OCI-LY3 (cell line): ENCODE measurements at regions not wholly inside any gene's neighbourhood (a gene's known extent, or its start where the extent isn't known, plus 50 kb on each side); places are given as distances from the start of the nearest gene placed in this dataset.

ENCODE experiments used
- H2AFZ ChIP-seq: fragments of 200-600, 300-600 bp; shearing (Covaris generic); 2 replicates; pipeline ENCODE4 v1.6.0; 2014; ENCODE audit warnings: antibody characterized with exemption, low read depth, low read length
- H3K27ac ChIP-seq: fragments of 200-600, 300-600 bp; sonication (generic); 2 replicates; pipeline ENCODE4 v1.5.1; 2014; ENCODE audit warnings: mild to moderate bottlenecking, low read length, moderate library complexity, mixed read lengths
- H3K27me3 ChIP-seq: fragments of 200-600, 300-600 bp; sonication (generic); 2 replicates; pipeline ENCODE4 v1.6.1; 2014; ENCODE audit warnings: low read depth, low read length, mixed read lengths
- H3K36me3 ChIP-seq: fragments of 200-600, 300-600 bp; sonication (generic); replicated peaks from 2 replicates; pipeline ENCODE3; 2014; ENCODE audit warnings: low read depth, low read length, mixed read lengths
- H3K4me1 ChIP-seq: fragments of 300-600, 200-600 bp; sonication (generic); 2 replicates; pipeline ENCODE4 v1.6.1; 2014; ENCODE audit warnings: low read length, mixed read lengths
- H3K4me2 ChIP-seq: fragments of 200-600, 300-600 bp; sonication (generic); 2 replicates; pipeline ENCODE4 v1.6.1; 2014; ENCODE audit warnings: low read length, mixed read lengths
- H3K4me3 ChIP-seq: fragments of 300-600, 200-600 bp; sonication (generic); 2 replicates; pipeline ENCODE4 v1.5.1; 2014; ENCODE audit warnings: antibody characterized with exemption, mild to moderate bottlenecking, low read length, moderate library complexity
- H3K79me2 ChIP-seq: fragments of 300-600, 200-600 bp; shearing (Covaris generic); 2 replicates; pipeline ENCODE4 v1.6.1; 2014; ENCODE audit warnings: mild to moderate bottlenecking, low read length, mixed read lengths
- H3K9ac ChIP-seq: fragments of 300-600, 200-600 bp; shearing (Covaris generic); 2 replicates; pipeline ENCODE4 v1.6.0; 2014; ENCODE audit warnings: mild to moderate bottlenecking, low read length, moderate library complexity
- H3K9me3 ChIP-seq: fragments of 200-600, 300-600 bp; shearing (Covaris generic); 2 replicates; pipeline ENCODE4 v1.6.1; 2014; ENCODE audit warnings: low read length, mixed read lengths; ENCODE audit not compliant: insufficient read depth
- H4K20me1 ChIP-seq: fragments of 200-600, 300-600 bp; sonication (generic); 2 replicates; pipeline ENCODE4 v1.6.1; 2016; ENCODE audit warnings: low read length, mixed read lengths; ENCODE audit not compliant: insufficient read depth
- EZH2phosphoT487 ChIP-seq: fragments of 200-600 bp; shearing (Covaris generic); IDR thresholded peaks from 2 replicates; pipeline ENCODE4 v1.6.1; 2018; ENCODE audit warnings: antibody characterized with exemption, mixed run types, low read depth
- TF ChIP-seq, protein P1 (sequence below): fragments of 200-600, 300-600 bp; sonication (generic); IDR thresholded peaks from 2 replicates; pipeline ENCODE4 v1.5.1; 2014; ENCODE audit warnings: antibody characterized with exemption, low read length, low read depth

DNA sequence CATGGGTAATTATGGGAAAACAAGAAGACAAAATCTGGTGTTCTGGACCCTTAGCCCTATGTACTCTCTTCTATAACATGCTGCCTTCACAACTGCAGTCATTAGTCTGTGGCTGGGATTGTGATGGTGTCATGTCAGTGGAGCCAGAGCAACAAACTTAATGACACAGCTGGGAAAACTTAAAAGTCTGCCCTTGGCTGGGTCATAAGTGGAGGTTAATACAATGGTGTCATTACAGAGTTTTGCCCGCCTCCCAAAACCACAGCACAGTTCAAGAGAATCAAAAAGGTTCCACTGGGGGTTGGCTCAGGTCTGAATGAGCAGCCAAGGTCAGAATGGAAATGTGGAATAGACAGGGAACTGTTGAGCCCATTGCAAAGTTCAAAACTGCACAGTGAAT is 455.7 kb upstream of the PIK3C3 start:
- H4K20me1 ChIP-seq, result no peaks in the 10 kb centered on the region
- H3K4me3 ChIP-seq, result no peak overlapping the region
- no peak overlapping the region for H2AFZ ChIP-seq
- H3K79me2 ChIP-seq, result no peaks in the 10 kb centered on the region
- H3K9ac ChIP-seq, result no peak overlapping the region
- no peaks in the 10 kb centered on the region for H3K27me3 ChIP-seq
- no peaks in the 10 kb centered on the region for H3K9me3 ChIP-seq
- TF ChIP-seq, protein P1, sequence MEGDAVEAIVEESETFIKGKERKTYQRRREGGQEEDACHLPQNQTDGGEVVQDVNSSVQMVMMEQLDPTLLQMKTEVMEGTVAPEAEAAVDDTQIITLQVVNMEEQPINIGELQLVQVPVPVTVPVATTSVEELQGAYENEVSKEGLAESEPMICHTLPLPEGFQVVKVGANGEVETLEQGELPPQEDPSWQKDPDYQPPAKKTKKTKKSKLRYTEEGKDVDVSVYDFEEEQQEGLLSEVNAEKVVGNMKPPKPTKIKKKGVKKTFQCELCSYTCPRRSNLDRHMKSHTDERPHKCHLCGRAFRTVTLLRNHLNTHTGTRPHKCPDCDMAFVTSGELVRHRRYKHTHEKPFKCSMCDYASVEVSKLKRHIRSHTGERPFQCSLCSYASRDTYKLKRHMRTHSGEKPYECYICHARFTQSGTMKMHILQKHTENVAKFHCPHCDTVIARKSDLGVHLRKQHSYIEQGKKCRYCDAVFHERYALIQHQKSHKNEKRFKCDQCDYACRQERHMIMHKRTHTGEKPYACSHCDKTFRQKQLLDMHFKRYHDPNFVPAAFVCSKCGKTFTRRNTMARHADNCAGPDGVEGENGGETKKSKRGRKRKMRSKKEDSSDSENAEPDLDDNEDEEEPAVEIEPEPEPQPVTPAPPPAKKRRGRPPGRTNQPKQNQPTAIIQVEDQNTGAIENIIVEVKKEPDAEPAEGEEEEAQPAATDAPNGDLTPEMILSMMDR, result no peak
- no peak for TF ChIP-seq EZH2phosphoT487
- no peaks in the 10 kb centered on the region for H3K4me1 ChIP-seq
- no peak overlapping the region for H3K4me2 ChIP-seq
- no peak overlapping the region for H3K27ac ChIP-seq
- no peaks in the 10 kb centered on the region for H3K36me3 ChIP-seq

DNA sequence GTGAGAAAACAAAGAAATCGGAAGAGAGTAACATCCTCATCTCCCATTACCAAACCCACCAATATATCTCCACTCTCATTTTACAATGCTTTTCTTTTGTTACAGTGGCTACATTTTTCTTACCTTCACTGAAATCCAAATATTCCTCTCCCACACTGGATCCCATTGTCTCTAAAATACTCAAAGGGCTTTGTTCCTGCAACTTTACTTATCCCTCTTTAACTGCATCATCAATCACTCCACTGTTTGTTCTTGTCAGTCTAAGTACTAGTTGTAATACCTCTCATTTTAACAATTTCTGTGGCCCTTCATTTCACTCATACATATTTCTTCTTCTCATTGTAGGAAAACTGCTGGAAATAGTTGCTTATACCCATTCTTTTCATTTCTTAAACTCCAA is 464.2 kb upstream of the PIK3C3 start:
- H4K20me1 ChIP-seq, result no peaks in the 10 kb centered on the region
- no peak overlapping the region for H2AFZ ChIP-seq
- H3K4me3 ChIP-seq, result no peak overlapping the region
- no peaks in the 10 kb centered on the region for H3K79me2 ChIP-seq
- peaks cover 10% of the 10 kb centered on the region for H3K4me1 ChIP-seq
- H3K4me2 ChIP-seq, result no peak overlapping the region
- H3K36me3 ChIP-seq, result no peaks in the 10 kb centered on the region
- H3K9me3 ChIP-seq, result no peaks in the 10 kb centered on the region
- TF ChIP-seq, protein P1, result no peak
- no peak for TF ChIP-seq EZH2phosphoT487
- H3K27me3 ChIP-seq, result no peaks in the 10 kb centered on the region
- H3K27ac ChIP-seq, result no peak overlapping the region
- H3K9ac ChIP-seq, result no peak overlapping the region

DNA sequence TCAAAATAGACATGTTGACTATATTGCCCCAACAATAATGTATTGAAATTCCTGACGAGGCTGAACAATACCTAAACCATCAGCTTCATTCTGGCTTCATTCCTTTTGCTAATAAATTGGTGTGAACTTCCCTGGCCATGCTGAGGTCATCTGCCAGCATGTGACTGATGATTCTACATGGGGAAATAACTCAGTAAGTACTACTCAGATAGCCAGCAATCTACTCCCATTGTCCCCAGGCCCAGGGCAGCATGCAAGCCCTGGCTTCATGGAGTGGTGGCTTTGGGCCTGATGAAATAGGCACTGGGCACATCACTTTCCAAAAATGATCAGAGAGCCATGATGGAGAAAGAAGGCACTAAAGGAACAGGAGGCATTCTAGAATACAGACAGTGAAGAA is 468.5 kb upstream of the PIK3C3 start:
- Histone ChIP-seq H3K27ac (no peak overlapping the region), H3K4me3 (no peak overlapping the region), H3K9ac (no peak overlapping the region), H3K4me2 (no peak overlapping the region), H3K4me1 (peaks cover 8% of the 10 kb centered on the region), H2AFZ (no peak overlapping the region), H4K20me1 (no peaks in the 10 kb centered on the region), H3K9me3 (no peaks in the 10 kb centered on the region), H3K79me2 (no peaks in the 10 kb centered on the region), H3K36me3 (no peaks in the 10 kb centered on the region), H3K27me3 (no peaks in the 10 kb centered on the region)
- TF ChIP-seq, protein P1, result no peak
- no peak for TF ChIP-seq EZH2phosphoT487

DNA sequence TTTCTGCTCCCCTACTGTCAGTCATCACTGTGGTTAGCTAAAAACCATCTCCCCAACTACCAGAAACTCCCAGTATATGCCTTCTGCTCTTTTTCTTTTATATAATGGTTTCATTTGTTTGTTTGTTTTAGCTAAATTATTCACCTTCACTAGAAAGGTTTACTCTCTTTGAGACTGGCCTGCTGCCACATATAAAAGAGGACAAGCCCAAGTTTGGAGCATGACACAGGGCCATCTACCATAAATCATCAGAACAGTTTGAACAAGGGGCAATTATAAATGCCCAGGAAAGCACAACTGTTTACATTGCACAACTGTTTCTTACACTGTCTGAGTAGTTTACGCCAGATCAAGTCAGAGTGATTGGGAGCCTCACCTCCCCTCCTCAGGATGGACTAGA is 471.0 kb upstream of the PIK3C3 start:
- Histone ChIP-seq H3K9me3 (no peaks in the 10 kb centered on the region), H3K9ac (no peak overlapping the region), H3K79me2 (no peaks in the 10 kb centered on the region), H3K27me3 (no peaks in the 10 kb centered on the region), H3K4me1 (peaks cover 8% of the 10 kb centered on the region), H2AFZ (no peak overlapping the region), H3K4me2 (no peak overlapping the region), H3K27ac (no peak overlapping the region), H3K36me3 (no peaks in the 10 kb centered on the region), H3K4me3 (no peak overlapping the region), H4K20me1 (no peaks in the 10 kb centered on the region)
- no peak for TF ChIP-seq EZH2phosphoT487
- TF ChIP-seq, protein P1, result no peak
